Epithelial cell of esophagus (primary cell): ENCODE measurements at regions not wholly inside any gene's neighbourhood (a gene's known extent, or its start where the extent isn't known, plus 50 kb on each side); places are given as distances from the start of the nearest gene placed in this dataset.
"Not testable (repeated sequence)": the region's sequence is repeated elsewhere in the genome, so short reads cannot be mapped to it uniquely, and the experiment has no call there.

Experiments
- DNase-seq: peaks from one replicate; pipeline ENCODE4 v3.0.0; 2010; ENCODE audit warnings: low read depth
- H3K4me3 ChIP-seq: 2 replicates; pipeline ENCODE4 v1.5.1; 2011; ENCODE audit warnings: mild to moderate bottlenecking, low read length, control low read depth
- TF ChIP-seq, protein P1 (sequence below): IDR thresholded peaks from 2 replicates; pipeline ENCODE4 v1.5.1; 2011; ENCODE audit warnings: low read depth, mild to moderate bottlenecking, low read length, control low read depth, inconsistent platforms; ENCODE audit not compliant: insufficient read depth; ENCODE audit errors: missing control alignments

DNA sequence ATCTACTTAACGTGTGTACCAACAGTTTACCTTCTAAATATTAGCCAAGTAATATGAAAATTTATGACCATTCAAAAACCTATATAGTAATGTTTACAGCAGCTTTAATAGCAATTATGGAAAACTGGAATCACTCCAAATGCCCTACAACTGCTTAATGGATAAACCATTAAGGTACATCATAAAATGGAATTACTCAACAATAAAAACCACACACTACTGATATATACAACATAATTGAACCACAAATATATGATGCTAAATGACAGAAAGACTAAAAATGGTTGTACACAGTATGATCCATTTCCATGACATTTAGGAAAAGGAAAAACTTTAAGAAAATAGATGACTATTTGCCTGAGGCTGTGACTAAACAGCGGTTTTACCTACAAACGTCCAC, 467.1 kb upstream of the EPHA6 start:
- TF ChIP-seq, protein P1, sequence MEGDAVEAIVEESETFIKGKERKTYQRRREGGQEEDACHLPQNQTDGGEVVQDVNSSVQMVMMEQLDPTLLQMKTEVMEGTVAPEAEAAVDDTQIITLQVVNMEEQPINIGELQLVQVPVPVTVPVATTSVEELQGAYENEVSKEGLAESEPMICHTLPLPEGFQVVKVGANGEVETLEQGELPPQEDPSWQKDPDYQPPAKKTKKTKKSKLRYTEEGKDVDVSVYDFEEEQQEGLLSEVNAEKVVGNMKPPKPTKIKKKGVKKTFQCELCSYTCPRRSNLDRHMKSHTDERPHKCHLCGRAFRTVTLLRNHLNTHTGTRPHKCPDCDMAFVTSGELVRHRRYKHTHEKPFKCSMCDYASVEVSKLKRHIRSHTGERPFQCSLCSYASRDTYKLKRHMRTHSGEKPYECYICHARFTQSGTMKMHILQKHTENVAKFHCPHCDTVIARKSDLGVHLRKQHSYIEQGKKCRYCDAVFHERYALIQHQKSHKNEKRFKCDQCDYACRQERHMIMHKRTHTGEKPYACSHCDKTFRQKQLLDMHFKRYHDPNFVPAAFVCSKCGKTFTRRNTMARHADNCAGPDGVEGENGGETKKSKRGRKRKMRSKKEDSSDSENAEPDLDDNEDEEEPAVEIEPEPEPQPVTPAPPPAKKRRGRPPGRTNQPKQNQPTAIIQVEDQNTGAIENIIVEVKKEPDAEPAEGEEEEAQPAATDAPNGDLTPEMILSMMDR: no peak
- no peak overlapping the region for H3K4me3 ChIP-seq
- no peak for DNase-seq

DNA sequence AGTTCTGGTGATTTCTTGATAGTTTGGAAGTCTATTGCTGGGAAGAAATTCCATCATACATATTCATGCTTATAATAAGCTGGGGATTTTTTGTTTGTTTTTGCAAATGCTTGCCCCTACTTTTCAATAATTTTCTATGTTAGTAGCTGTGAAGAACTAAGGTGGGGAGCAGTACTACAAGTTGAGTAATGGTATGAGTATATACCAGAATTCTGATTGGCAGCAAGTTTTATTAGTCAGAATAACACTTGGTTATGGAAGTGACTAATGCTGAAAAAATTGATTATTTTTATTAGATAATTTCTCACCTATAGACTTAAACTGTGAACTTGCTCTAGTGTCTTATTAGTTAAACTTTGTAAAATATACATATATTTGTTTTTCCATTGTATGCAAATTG, 462.8 kb upstream of the EPHA6 start:
- DNase-seq: peak; percentile 2
- H3K4me3 ChIP-seq: not testable (repeated sequence)

DNA sequence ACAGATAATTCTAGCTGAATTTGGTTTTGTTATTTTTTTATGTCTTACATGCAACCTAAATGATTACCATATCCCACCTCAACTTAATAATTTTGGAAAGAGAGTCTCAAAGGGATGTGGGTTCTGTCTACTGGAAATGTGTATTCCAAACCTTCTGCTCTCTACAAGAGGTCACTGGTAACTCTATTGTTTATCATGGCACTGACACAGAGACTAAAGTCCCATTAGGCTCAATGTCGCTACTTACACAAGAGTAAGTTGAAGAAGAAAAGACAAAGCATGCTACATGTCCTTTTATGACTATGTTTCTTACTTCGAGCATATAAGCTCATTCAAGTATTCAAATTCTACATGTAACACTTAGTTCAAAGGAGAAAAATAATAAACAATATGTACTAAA, 460.3 kb upstream of the EPHA6 start:
- TF ChIP-seq, protein P1: no peak
- DNase-seq: no peak
- H3K4me3 ChIP-seq: no peak overlapping the region

DNA sequence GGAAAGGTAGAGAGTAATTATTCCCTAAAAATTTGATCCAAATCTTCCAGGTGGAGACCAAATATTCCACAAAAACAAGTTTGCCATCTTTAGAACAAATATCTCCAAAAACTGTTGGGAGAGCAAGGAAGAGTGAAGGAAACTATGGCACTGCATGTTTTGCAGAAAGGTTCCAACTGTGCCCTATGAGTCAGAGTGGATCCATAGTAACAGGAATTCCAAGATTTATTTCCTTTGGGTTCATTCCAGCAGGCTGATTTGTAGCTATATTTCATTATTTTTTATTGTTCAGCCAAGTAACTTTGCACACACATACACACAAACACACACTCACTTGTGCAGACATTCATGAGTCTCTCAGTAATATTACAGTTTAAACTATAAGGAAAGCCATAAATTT, 459.7 kb upstream of the EPHA6 start:
- no peak overlapping the region for H3K4me3 ChIP-seq
- DNase-seq: peak; percentile 47
- TF ChIP-seq, protein P1: no peak

DNA sequence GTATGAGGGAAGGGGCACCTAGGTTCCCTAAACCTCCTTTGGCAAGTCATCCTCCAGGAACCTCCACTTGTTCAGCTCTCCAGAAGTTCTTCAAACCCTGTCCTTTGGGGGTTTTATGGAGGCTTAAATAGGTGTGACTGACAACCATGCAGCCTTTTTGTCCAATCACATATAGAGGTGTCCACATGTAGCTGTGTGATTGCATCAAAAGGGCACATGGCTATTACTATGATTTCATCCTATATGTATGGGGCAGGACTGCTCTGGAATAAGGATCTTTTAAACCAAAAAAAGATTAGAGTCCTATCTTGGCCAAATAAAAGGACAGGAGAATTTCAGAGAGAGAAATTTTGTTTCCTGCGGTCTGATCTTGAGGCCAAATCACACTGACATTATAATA, 453.2 kb upstream of the EPHA6 start:
- no peak for DNase-seq
- H3K4me3 ChIP-seq: no peak overlapping the region
- TF ChIP-seq, protein P1: no peak

DNA sequence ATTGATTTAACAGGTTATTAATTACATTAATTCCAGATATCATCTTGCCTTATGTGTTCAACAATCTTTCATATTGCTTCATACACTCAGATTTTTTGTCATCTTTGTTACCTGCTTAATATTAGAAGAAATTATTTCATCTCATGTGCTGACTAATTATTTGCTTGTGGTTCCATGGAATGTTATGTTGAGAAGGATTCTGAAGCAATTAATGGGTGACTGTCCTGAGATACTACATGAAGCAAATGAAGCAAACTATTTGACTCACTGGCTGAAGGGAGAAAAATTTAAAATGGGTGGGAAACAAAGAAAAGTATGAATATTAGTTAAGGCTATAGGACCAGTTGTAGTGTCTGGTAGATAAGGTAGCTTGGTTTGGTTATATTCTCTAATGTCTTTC, 443.8 kb upstream of the EPHA6 start:
- no peak overlapping the region for H3K4me3 ChIP-seq
- TF ChIP-seq, protein P1: no peak
- DNase-seq: peak; percentile 80

DNA sequence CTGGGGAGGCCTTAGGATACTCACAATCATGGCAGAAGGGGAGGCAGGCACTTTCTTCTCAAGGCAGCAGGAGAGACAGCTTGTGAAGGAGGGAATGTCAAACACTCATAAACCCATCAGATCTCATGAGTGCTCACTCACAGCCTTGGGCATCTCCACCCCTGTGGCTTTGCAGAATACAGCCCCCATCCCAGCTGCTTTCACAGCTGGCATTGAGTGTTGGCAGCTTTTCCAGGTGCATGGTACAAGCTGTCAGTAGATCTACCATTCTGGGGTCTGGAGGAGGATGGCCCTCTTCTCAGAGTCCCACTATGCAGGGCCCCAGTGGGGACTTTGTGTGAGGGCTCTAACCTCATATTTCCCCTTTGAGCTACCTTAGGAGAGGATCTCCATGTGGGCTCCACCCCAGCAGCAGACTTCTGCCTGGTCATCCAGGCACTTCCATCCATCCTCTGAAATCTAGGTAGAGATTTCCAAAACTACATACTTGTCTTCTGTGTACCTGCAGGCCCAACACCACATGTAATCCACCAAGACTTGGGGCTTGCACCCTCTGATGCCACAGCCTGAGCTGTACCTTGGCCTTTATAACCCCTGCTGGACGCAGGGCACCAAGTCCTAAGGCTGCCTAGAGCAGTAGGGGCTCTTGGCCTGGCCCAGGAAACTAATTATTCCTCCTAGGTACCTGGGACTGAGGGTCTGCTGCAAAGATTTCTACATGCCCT, 404.2 kb upstream of the EPHA6 start:
- no peak overlapping the region for H3K4me3 ChIP-seq
- DNase-seq: no peak
- TF ChIP-seq, protein P1: no peak
